DLD1 (cell line): ENCODE measurements at regions not wholly inside any gene's neighbourhood (a gene's known extent, or its start where the extent isn't known, plus 50 kb on each side); places are given as distances from the start of the nearest gene placed in this dataset.
"Not testable (repeated sequence)": the region's sequence is repeated elsewhere in the genome, so short reads cannot be mapped to it uniquely, and the experiment has no call there.

Experiments
- in situ Hi-C: cut with HindIII; loops from 2 replicates; pipeline ENCODE4 v1.10.0; 2017; ENCODE audit warnings: low sequenced_read_pairs

GRCh38 chr20:53656293-53657202 is 62.9 kb upstream of the ZNF217 start:
- in situ Hi-C loops = no loop called here

DNA sequence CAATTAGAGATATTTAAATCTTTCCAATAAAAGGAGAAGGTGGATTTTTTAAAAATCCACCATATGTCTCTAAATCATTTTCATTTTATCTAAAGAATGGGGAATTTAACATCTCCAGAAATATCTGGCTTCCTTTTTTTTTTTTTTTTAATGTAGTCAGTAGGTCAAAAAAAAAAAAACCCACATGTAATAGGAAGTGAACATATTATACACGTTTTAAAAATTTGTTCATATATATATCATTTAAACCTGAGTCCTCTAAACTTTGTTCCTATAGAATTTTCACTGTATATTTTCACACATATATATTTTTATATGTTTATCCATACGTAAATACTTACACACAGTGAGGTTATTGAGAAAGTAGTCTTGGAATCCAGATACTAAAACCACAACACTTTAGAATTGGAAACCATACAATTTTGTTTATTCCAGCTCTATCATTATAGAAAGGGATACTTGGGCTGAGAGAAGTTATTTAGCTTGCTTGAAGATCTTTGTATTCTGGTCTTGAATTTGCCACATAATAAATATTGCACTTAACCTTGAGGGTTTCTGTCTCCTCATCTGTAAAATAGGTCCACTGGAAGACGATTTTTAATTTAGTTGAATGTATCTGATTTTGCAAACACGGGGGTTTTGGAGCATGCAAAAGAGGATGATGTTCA is 62.1 kb upstream of the ZNF217 start:
- in situ Hi-C loops = no loop called here

GRCh38 chr20:53654932-53655624 is 61.4 kb upstream of the ZNF217 start:
- in situ Hi-C loops = no loop called here

GRCh38 chr20:53654521-53654920 is 60.9 kb upstream of the ZNF217 start:
- in situ Hi-C loops = not testable (repeated sequence)

DNA sequence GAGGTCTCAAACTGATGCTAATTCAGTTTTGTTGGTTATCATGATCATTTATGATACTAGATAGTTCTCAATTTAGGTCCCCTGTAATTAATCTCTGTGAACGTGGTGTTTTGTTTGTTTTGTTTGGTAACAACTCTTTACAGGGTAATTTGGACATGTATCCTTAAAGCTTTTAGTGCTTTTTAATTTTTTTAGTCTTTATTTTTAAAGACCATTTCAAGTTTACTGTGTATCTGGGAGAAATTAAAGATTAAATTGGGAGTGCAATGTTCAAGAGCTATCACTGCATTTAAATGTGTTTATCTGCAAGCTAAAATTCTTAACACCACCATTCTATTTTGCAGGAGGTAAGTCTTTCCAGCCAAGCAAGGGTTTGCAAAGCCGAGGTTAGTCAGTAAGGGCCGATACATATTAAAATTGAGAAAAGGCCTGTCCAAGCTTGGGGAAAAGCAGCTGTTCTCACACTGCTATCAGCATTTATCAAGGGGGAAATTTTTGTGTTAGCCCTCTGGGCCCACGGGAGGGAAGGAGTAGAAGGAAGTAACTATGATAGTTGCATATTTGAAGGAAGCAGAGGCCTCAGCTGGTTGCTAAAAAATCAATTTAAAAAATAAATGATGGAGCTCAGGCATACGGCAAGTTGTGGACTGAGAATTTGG is 59.3 kb upstream of the ZNF217 start:
- in situ Hi-C loops = no loop called here

DNA sequence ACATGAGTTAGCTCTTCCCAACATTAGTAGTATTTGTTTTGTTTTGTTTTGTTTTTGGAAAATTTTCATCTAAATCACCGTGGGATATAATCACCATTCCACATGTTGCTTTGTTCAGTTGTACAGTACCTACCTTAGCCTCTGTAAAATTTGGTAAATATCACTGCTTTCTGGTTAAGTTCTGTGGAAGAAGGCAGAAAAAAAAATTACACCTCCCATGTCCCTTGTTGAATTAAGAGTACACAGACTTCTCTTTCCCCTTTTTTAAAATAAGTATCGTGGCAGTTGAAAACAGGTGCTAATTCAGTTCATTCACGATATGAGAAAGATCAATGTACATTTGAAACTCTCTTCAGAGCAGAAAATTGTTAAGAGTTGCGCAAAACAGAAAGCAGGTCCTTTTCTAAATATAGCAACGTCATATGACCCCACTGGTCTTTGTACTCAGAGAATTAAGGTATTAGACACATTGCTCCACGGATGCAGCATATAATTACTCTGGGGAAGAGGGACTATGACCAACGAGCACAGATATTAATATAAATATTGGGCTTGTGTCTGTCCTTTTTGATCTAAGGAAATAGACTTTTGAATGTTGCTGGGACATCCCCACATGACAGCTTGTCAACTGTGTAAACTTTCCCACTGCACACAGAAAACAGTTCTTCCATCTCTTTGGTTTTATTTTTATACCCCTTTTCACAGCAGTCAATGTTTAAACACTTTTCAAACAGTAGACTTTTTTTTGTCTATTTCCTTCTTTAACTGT is 58.6 kb upstream of the ZNF217 start:
- in situ Hi-C loops = no loop called here

- in situ Hi-C loops = not testable (repeated sequence)
Measured at GRCh38 chr20:53649493-53649892, 55.9 kb upstream of the ZNF217 start.

DNA sequence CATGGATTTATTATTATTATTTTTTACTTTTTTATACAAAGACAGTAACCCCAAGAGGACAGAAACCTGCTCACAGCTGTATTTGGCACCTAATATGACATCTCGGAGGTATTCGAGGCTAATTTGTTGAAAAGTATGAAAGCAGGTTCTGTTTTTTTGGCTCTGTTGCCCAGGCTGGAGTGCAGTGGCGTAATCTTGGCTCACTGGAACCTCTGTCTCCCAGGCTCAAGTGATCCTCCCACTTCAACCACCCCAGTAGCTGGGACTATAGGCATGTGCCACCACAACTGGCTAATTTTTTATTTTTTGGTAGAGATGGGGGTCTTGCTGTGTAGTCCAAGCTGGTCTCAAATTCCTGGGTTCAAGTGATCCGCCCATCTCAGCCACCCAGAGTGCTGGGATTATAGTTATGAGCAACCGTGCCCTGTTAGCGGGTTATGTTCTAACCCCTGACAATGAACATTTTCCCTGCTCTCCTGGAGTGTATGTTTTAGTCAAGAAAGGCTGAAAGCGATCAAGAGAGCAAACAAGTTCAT is 53.7 kb upstream of the ZNF217 start:
- in situ Hi-C loops = no loop called here

GRCh38 chr20:53646550-53646949 is 52.9 kb upstream of the ZNF217 start:
- in situ Hi-C loops = no loop called here

- in situ Hi-C loops = no loop called here
Measured at GRCh38 chr20:53645582-53645897, 51.9 kb upstream of the ZNF217 start.

- in situ Hi-C loops = not testable (repeated sequence)
Measured at GRCh38 chr20:53644108-53644507, 50.5 kb upstream of the ZNF217 start.
